Dendritic cell treated with granulocyte-macrophage colony-stimulating factor and Interleukin-4, amounts not matched to agents 40 ng/mL and 50 ng/mL, for 4 days (primary cell): ENCODE measurements at regions not wholly inside any gene's neighbourhood (a gene's known extent, or its start where the extent isn't known, plus 50 kb on each side); places are given as distances from the start of the nearest gene placed in this dataset.
"Not testable (repeated sequence)": the region's sequence is repeated elsewhere in the genome, so short reads cannot be mapped to it uniquely, and the experiment has no call there.

Experiments
- H3K27ac Mint-ChIP-seq: one replicate; pipeline ENCODE4 v1.8.0; 2022; ENCODE audit warnings: mild to moderate bottlenecking, mixed read lengths
- H3K27me3 Mint-ChIP-seq: one replicate; pipeline ENCODE4 v1.8.0; 2022; ENCODE audit warnings: mild to moderate bottlenecking, mixed read lengths
- H3K36me3 Mint-ChIP-seq: one replicate; pipeline ENCODE4 v1.8.0; 2022; ENCODE audit warnings: low read depth, mixed read lengths
- H3K4me1 Mint-ChIP-seq: one replicate; pipeline ENCODE4 v1.8.0; 2022; ENCODE audit warnings: low read depth, mixed read lengths
- H3K4me3 Mint-ChIP-seq: one replicate; pipeline ENCODE4 v1.8.0; 2022; ENCODE audit warnings: mild to moderate bottlenecking, moderate library complexity, mixed read lengths
- H3K9me3 Mint-ChIP-seq: one replicate; pipeline ENCODE4 v1.8.0; 2022; ENCODE audit warnings: mixed read lengths
- intact Hi-C: fragments of 100-400 bp; cut with micrococcal nuclease; formaldehyde crosslinking; loops from one replicate; pipeline ENCODE4 v1.15.0; 2022

GRCh38 chr4:93888308-93888707, 59.8 kb downstream of the ATOH1 start:
- H3K4me1 Mint-ChIP-seq: no peaks in the 10 kb centered on the region
- no peak overlapping the region for H3K4me3 Mint-ChIP-seq
- intact Hi-C loops: no loop called here
- no peaks in the 10 kb centered on the region for H3K9me3 Mint-ChIP-seq
- H3K27me3 Mint-ChIP-seq: no peaks in the 10 kb centered on the region
- H3K36me3 Mint-ChIP-seq: no peaks in the 10 kb centered on the region
- no peak overlapping the region for H3K27ac Mint-ChIP-seq

DNA sequence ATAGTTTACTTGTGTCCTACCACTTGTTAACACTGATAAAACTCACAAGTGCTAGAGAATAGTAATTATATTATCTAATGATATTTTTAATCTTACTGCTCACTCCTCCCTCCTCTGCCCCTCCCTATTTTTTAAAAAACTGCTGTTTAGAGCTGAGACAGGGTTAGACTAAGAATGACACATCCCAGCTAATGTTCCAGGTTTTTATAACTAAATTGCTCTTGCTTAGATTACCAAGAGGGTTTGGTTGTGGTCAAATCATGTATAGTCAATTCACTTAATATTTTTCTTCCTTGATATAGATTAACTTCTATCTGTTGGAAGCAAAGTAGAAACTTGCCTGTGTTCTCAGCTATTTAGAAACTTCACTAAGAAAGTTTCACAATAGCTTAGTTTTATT, 60.2 kb downstream of the ATOH1 start:
- Mint-ChIP-seq H3K27ac (no peak overlapping the region), H3K9me3 (no peaks in the 10 kb centered on the region), H3K4me1 (no peaks in the 10 kb centered on the region), H3K27me3 (no peaks in the 10 kb centered on the region), H3K36me3 (no peaks in the 10 kb centered on the region), H3K4me3 (no peak overlapping the region)
- intact Hi-C loops: no loop called here

GRCh38 chr4:93891244-93891643, 62.7 kb downstream of the ATOH1 start:
- Mint-ChIP-seq H3K27ac (no peak overlapping the region), H3K4me1 (no peaks in the 10 kb centered on the region), H3K4me3 (no peak overlapping the region), H3K27me3 (no peaks in the 10 kb centered on the region), H3K36me3 (no peaks in the 10 kb centered on the region), H3K9me3 (no peaks in the 10 kb centered on the region)
- intact Hi-C loops: no loop called here

GRCh38 chr4:93894995-93895394, 66.4 kb downstream of the ATOH1 start:
- no peaks in the 10 kb centered on the region for H3K9me3 Mint-ChIP-seq
- intact Hi-C loops: no loop called here
- H3K4me3 Mint-ChIP-seq: no peak overlapping the region
- no peaks in the 10 kb centered on the region for H3K4me1 Mint-ChIP-seq
- H3K36me3 Mint-ChIP-seq: no peaks in the 10 kb centered on the region
- no peaks in the 10 kb centered on the region for H3K27me3 Mint-ChIP-seq
- no peak overlapping the region for H3K27ac Mint-ChIP-seq

DNA sequence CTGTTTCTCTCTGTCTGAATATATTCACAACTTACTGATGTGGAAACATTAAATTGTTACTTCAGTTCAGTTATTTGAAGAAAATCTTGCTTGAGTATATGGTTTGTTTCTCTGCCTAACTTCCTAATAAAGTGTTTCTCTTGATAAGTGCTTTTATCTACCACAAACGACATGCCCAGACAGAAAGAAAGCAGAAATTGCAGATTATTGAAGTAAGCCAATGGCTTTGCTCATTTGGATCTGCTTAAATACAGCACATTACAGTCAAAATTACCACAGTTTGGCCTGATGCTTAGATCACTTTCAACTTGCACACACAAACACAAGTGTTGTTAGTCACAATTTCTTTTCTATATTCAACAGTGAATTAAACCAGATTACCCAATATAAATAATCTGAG, 68.0 kb downstream of the ATOH1 start:
- H3K4me1 Mint-ChIP-seq: no peaks in the 10 kb centered on the region
- H3K9me3 Mint-ChIP-seq: no peaks in the 10 kb centered on the region
- intact Hi-C loops: no loop called here
- no peaks in the 10 kb centered on the region for H3K36me3 Mint-ChIP-seq
- no peak overlapping the region for H3K27ac Mint-ChIP-seq
- H3K4me3 Mint-ChIP-seq: no peak overlapping the region
- no peaks in the 10 kb centered on the region for H3K27me3 Mint-ChIP-seq

DNA sequence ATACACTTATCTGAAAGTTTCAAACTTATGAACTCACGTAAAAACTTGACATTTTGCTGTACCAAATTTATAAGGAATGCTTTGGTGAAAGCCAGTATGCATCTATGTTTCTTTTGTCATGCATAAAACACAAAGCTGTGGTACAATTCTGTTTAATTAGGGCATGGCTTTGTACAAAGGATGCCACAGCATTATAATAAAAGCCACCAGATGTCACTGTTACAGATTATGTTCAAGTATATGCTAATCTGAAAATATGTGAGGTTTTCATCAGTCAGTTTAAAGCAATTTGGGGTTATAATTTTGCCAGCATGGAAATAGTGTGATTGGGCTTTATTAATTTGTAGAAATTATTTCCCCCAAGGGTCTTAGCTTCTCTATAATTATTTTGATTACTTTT, 69.0 kb downstream of the ATOH1 start:
- no peaks in the 10 kb centered on the region for H3K9me3 Mint-ChIP-seq
- intact Hi-C loops: no loop called here
- H3K4me3 Mint-ChIP-seq: no peak overlapping the region
- no peaks in the 10 kb centered on the region for H3K4me1 Mint-ChIP-seq
- no peak overlapping the region for H3K27ac Mint-ChIP-seq
- no peaks in the 10 kb centered on the region for H3K27me3 Mint-ChIP-seq
- H3K36me3 Mint-ChIP-seq: no peaks in the 10 kb centered on the region

DNA sequence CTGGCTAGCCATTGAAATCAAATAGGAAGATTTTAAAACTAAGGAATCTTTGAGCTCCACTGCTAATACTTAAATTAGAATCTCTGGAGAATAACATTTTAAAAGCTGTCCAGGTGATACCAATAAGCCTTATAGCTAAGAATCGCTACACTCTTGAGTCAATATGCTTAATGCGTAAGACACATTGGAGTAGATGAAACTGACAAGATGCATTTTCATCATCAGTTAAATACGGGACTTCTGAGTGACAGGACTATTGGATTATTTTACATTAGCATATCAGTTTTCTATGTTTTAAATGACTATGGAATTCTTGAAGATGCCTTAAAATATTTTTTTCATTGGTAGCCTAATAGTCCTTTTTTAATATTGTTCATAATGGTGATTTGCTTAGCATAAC, 80.2 kb downstream of the ATOH1 start:
- no peaks in the 10 kb centered on the region for H3K27me3 Mint-ChIP-seq
- no peak overlapping the region for H3K4me3 Mint-ChIP-seq
- peaks cover 11% of the 10 kb centered on the region for H3K9me3 Mint-ChIP-seq
- H3K27ac Mint-ChIP-seq: no peak overlapping the region
- intact Hi-C loops: no loop called here
- H3K36me3 Mint-ChIP-seq: no peaks in the 10 kb centered on the region
- H3K4me1 Mint-ChIP-seq: no peaks in the 10 kb centered on the region

- no peaks in the 10 kb centered on the region for H3K4me1 Mint-ChIP-seq
- intact Hi-C loops: no loop called here
- H3K27me3 Mint-ChIP-seq: no peaks in the 10 kb centered on the region
- H3K27ac Mint-ChIP-seq: no peak overlapping the region
- H3K4me3 Mint-ChIP-seq: no peak overlapping the region
- peaks cover 11% of the 10 kb centered on the region for H3K9me3 Mint-ChIP-seq
- H3K36me3 Mint-ChIP-seq: no peaks in the 10 kb centered on the region
Measured at GRCh38 chr4:93911671-93912070, 83.1 kb downstream of the ATOH1 start.

DNA sequence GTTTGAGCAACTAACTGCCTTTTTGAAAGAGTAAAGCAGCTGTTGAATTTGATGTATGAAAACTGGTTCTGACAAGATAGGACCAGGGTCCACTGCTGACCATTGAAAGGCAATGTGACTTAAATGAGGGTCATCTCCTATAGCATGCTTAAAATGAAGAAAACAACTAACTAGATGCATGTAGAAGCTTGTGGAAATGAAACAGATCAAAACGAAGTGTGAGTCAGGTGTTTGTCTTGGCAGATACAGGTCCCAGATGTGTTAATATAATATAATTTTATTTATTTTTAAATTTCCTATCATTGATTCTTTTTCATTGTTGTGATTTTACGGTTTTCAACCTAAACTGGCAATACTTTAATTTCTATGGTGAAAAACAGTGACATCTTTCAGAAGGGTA, 83.6 kb downstream of the ATOH1 start:
- H3K27me3 Mint-ChIP-seq: no peaks in the 10 kb centered on the region
- H3K36me3 Mint-ChIP-seq: no peaks in the 10 kb centered on the region

GRCh38 chr4:93918856-93919255, 90.3 kb downstream of the ATOH1 start:
- Mint-ChIP-seq H3K4me3 (no peak overlapping the region), H3K27me3 (no peaks in the 10 kb centered on the region), H3K9me3 (peaks cover 13% of the 10 kb centered on the region), H3K4me1 (no peaks in the 10 kb centered on the region), H3K27ac (no peak overlapping the region), H3K36me3 (no peaks in the 10 kb centered on the region)
- intact Hi-C loops: no loop called here

More for the DNA sequence above, 83.6 kb downstream of the ATOH1 start:
- H3K4me3 Mint-ChIP-seq: no peak overlapping the region
- no peaks in the 10 kb centered on the region for H3K4me1 Mint-ChIP-seq
- intact Hi-C loops: no loop called here
- H3K9me3 Mint-ChIP-seq: peaks cover 11% of the 10 kb centered on the region
- no peak overlapping the region for H3K27ac Mint-ChIP-seq

GRCh38 chr4:93923570-93923969, 95.0 kb downstream of the ATOH1 start:
- H3K27me3 Mint-ChIP-seq, H3K27ac Mint-ChIP-seq, intact Hi-C loops, H3K36me3 Mint-ChIP-seq, H3K4me1 Mint-ChIP-seq, H3K4me3 Mint-ChIP-seq: not testable (repeated sequence)
- H3K9me3 Mint-ChIP-seq: peaks cover 23% of the 10 kb centered on the region

GRCh38 chr4:93947286-93947685, 118.7 kb downstream of the ATOH1 start:
- Mint-ChIP-seq H3K9me3 (peaks cover 13% of the 10 kb centered on the region), H3K4me3 (no peak overlapping the region), H3K36me3 (no peaks in the 10 kb centered on the region), H3K27ac (no peak overlapping the region), H3K4me1 (no peaks in the 10 kb centered on the region), H3K27me3 (no peaks in the 10 kb centered on the region)
- intact Hi-C loops: no loop called here

DNA sequence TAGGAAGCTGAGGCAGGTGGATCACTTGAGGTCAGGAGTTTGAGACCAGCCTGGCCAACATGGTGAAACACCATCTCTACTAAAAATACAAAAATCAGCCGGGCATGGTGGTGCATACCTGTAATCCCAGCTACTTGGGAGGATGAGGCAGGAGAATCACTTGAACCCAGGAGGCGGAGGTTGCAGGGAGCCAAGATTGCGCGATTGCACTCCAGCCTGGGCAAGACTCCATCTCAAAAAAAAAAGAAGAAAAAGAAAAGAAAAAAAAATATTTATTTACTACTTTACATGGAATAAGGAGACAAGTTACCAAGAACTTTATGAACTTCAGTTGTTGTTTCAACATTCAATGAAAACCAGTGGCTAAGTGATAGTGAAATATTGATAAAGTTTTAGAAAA, 121.7 kb downstream of the ATOH1 start:
- H3K4me1 Mint-ChIP-seq, H3K36me3 Mint-ChIP-seq, H3K27me3 Mint-ChIP-seq, H3K4me3 Mint-ChIP-seq, H3K27ac Mint-ChIP-seq, intact Hi-C loops: not testable (repeated sequence)
- peaks cover 28% of the 10 kb centered on the region for H3K9me3 Mint-ChIP-seq

- intact Hi-C loops: no loop called here
- H3K27me3 Mint-ChIP-seq: no peaks in the 10 kb centered on the region
- H3K4me1 Mint-ChIP-seq: no peaks in the 10 kb centered on the region
- no peaks in the 10 kb centered on the region for H3K36me3 Mint-ChIP-seq
- peaks cover 16% of the 10 kb centered on the region for H3K9me3 Mint-ChIP-seq
- no peak overlapping the region for H3K4me3 Mint-ChIP-seq
- H3K27ac Mint-ChIP-seq: no peak overlapping the region
Measured at GRCh38 chr4:93957186-93957585, 128.6 kb downstream of the ATOH1 start.

- no peak overlapping the region for H3K4me3 Mint-ChIP-seq
- no peaks in the 10 kb centered on the region for H3K4me1 Mint-ChIP-seq
- no peaks in the 10 kb centered on the region for H3K36me3 Mint-ChIP-seq
- H3K9me3 Mint-ChIP-seq: no peaks in the 10 kb centered on the region
- intact Hi-C loops: no loop called here
- H3K27me3 Mint-ChIP-seq: no peaks in the 10 kb centered on the region
- H3K27ac Mint-ChIP-seq: no peak overlapping the region
Measured at GRCh38 chr4:93960450-93960849, 131.9 kb downstream of the ATOH1 start.

- Mint-ChIP-seq H3K36me3 (no peaks in the 10 kb centered on the region), H3K4me3 (no peak overlapping the region), H3K9me3 (no peaks in the 10 kb centered on the region), H3K4me1 (no peaks in the 10 kb centered on the region), H3K27me3 (no peaks in the 10 kb centered on the region), H3K27ac (no peak overlapping the region)
- intact Hi-C loops: no loop called here
Measured at GRCh38 chr4:93960916-93961315, 132.4 kb downstream of the ATOH1 start.
